ENCODE measurements at regions not wholly inside any gene's neighbourhood (a gene's known extent, or its start where the extent isn't known, plus 50 kb on each side); places are given as distances from the start of the nearest gene placed in this dataset.
"Not testable (repeated sequence)": the region's sequence is repeated elsewhere in the genome, so short reads cannot be mapped to it uniquely, and the experiment has no call there.

GRCh38 chr5:1998348-1998669, 115.6 kb upstream of the IRX4 start:
- no peaks in the 10 kb centered on the region for H3K36me3 Mint-ChIP-seq (ENCODE audit: low read depth)
- H3K4me1 Mint-ChIP-seq (ENCODE audit: low read depth) = no peaks in the 10 kb centered on the region
- no peak overlapping the region for H3K4me3 Mint-ChIP-seq
- H3K9me3 Mint-ChIP-seq = peaks cover 19% of the 10 kb centered on the region
- no peak overlapping the region for H3K27ac Mint-ChIP-seq
- H3K27me3 Mint-ChIP-seq (ENCODE audit: low read depth) = no peaks in the 10 kb centered on the region

- H3K9me3 Mint-ChIP-seq = peaks cover 20% of the 10 kb centered on the region
- no peaks in the 10 kb centered on the region for H3K36me3 Mint-ChIP-seq (ENCODE audit: low read depth)
- no peak overlapping the region for H3K4me3 Mint-ChIP-seq
These were observed 115.1 kb upstream of the IRX4 start for GRCh38 chr5:1997640-1998347.

GRCh38 chr5:1995491-1995890, 112.8 kb upstream of the IRX4 start:
- H3K27me3 Mint-ChIP-seq (ENCODE audit: low read depth) = peaks cover 4% of the 10 kb centered on the region
- H3K36me3 Mint-ChIP-seq (ENCODE audit: low read depth) = no peaks in the 10 kb centered on the region
- peaks cover 23% of the 10 kb centered on the region for H3K9me3 Mint-ChIP-seq
- no peak overlapping the region for H3K27ac Mint-ChIP-seq
- no peaks in the 10 kb centered on the region for H3K4me1 Mint-ChIP-seq (ENCODE audit: low read depth)
- no peak overlapping the region for H3K4me3 Mint-ChIP-seq

More at GRCh38 chr5:1997640-1998347, 115.1 kb upstream of the IRX4 start:
- Mint-ChIP-seq H3K4me1 (ENCODE audit: low read depth) (no peaks in the 10 kb centered on the region), H3K27ac (no peak overlapping the region), H3K27me3 (ENCODE audit: low read depth) (peaks cover under 1% of the 10 kb centered on the region)

- Mint-ChIP-seq H3K9me3 (peaks cover 9% of the 10 kb centered on the region), H3K4me1 (ENCODE audit: low read depth) (no peaks in the 10 kb centered on the region), H3K4me3 (no peak overlapping the region), H3K27me3 (ENCODE audit: low read depth) (peaks cover 3% of the 10 kb centered on the region), H3K27ac (no peak overlapping the region), H3K36me3 (ENCODE audit: low read depth) (no peaks in the 10 kb centered on the region)
These were observed 104.7 kb upstream of the IRX4 start for GRCh38 chr5:1987471-1987870.

- no peaks in the 10 kb centered on the region for H3K36me3 Mint-ChIP-seq (ENCODE audit: low read depth)
- H3K4me3 Mint-ChIP-seq = no peak overlapping the region
- H3K27ac Mint-ChIP-seq = no peak overlapping the region
- H3K4me1 Mint-ChIP-seq (ENCODE audit: low read depth) = no peaks in the 10 kb centered on the region
- H3K27me3 Mint-ChIP-seq (ENCODE audit: low read depth) = peaks cover 3% of the 10 kb centered on the region
- H3K9me3 Mint-ChIP-seq = peaks cover 9% of the 10 kb centered on the region
These were observed 103.1 kb upstream of the IRX4 start for GRCh38 chr5:1985781-1986180.

- no peaks in the 10 kb centered on the region for H3K36me3 Mint-ChIP-seq (ENCODE audit: low read depth)
- H3K4me3 Mint-ChIP-seq = no peak overlapping the region
- no peaks in the 10 kb centered on the region for H3K4me1 Mint-ChIP-seq (ENCODE audit: low read depth)
- H3K9me3 Mint-ChIP-seq = peaks cover 4% of the 10 kb centered on the region
- H3K27ac Mint-ChIP-seq = no peak overlapping the region
- peaks cover 3% of the 10 kb centered on the region for H3K27me3 Mint-ChIP-seq (ENCODE audit: low read depth)
These were observed 101.4 kb upstream of the IRX4 start for GRCh38 chr5:1983919-1984695.

- Mint-ChIP-seq H3K27me3 (ENCODE audit: low read depth) (peaks cover 3% of the 10 kb centered on the region), H3K9me3 (no peaks in the 10 kb centered on the region), H3K4me3 (no peak overlapping the region), H3K27ac (no peak overlapping the region), H3K4me1 (ENCODE audit: low read depth) (no peaks in the 10 kb centered on the region), H3K36me3 (ENCODE audit: low read depth) (no peaks in the 10 kb centered on the region)
These were observed 100.7 kb upstream of the IRX4 start for GRCh38 chr5:1983401-1983800.

- not testable (repeated sequence) for H3K27me3 Mint-ChIP-seq (ENCODE audit: low read depth); H3K27ac Mint-ChIP-seq; H3K4me1 Mint-ChIP-seq (ENCODE audit: low read depth); H3K36me3 Mint-ChIP-seq (ENCODE audit: low read depth); H3K4me3 Mint-ChIP-seq; H3K9me3 Mint-ChIP-seq
These were observed 99.8 kb upstream of the IRX4 start for GRCh38 chr5:1982561-1982960.

- Mint-ChIP-seq H3K9me3 (no peaks in the 10 kb centered on the region), H3K4me1 (ENCODE audit: low read depth) (no peaks in the 10 kb centered on the region)
These were observed 93.4 kb upstream of the IRX4 start for GRCh38 chr5:1975898-1976765.

GRCh38 chr5:1975406-1975715, 92.6 kb upstream of the IRX4 start:
- Mint-ChIP-seq H3K27me3 (ENCODE audit: low read depth) (peaks cover 3% of the 10 kb centered on the region), H3K9me3 (no peaks in the 10 kb centered on the region), H3K36me3 (ENCODE audit: low read depth) (no peaks in the 10 kb centered on the region), H3K4me1 (ENCODE audit: low read depth) (no peaks in the 10 kb centered on the region), H3K27ac (no peak overlapping the region), H3K4me3 (no peak overlapping the region)

More at GRCh38 chr5:1975898-1976765, 93.4 kb upstream of the IRX4 start:
- H3K36me3 Mint-ChIP-seq (ENCODE audit: low read depth) = no peaks in the 10 kb centered on the region
- peaks cover 3% of the 10 kb centered on the region for H3K27me3 Mint-ChIP-seq (ENCODE audit: low read depth)
- H3K4me3 Mint-ChIP-seq = no peak overlapping the region
- H3K27ac Mint-ChIP-seq = no peak overlapping the region

- Mint-ChIP-seq H3K4me3 (no peak overlapping the region), H3K27ac (no peak overlapping the region), H3K27me3 (ENCODE audit: low read depth) (peaks cover 3% of the 10 kb centered on the region), H3K4me1 (ENCODE audit: low read depth) (no peaks in the 10 kb centered on the region), H3K9me3 (no peaks in the 10 kb centered on the region), H3K36me3 (ENCODE audit: low read depth) (no peaks in the 10 kb centered on the region)
These were observed 92.0 kb upstream of the IRX4 start for GRCh38 chr5:1974501-1975405.

- no peak overlapping the region for H3K27ac Mint-ChIP-seq
- no peak overlapping the region for H3K4me3 Mint-ChIP-seq
- H3K27me3 Mint-ChIP-seq (ENCODE audit: low read depth) = peaks cover 3% of the 10 kb centered on the region
- no peaks in the 10 kb centered on the region for H3K4me1 Mint-ChIP-seq (ENCODE audit: low read depth)
- H3K36me3 Mint-ChIP-seq (ENCODE audit: low read depth) = no peaks in the 10 kb centered on the region
- no peaks in the 10 kb centered on the region for H3K9me3 Mint-ChIP-seq
These were observed 91.4 kb upstream of the IRX4 start for GRCh38 chr5:1974081-1974480.

- Mint-ChIP-seq H3K27ac (no peak overlapping the region), H3K4me3 (no peak overlapping the region), H3K4me1 (ENCODE audit: low read depth) (no peaks in the 10 kb centered on the region), H3K27me3 (ENCODE audit: low read depth) (peaks cover 3% of the 10 kb centered on the region), H3K9me3 (no peaks in the 10 kb centered on the region), H3K36me3 (ENCODE audit: low read depth) (no peaks in the 10 kb centered on the region)
These were observed 90.8 kb upstream of the IRX4 start for GRCh38 chr5:1973391-1974013.

- Mint-ChIP-seq H3K4me1 (ENCODE audit: low read depth) (no peaks in the 10 kb centered on the region), H3K4me3 (no peak overlapping the region), H3K36me3 (ENCODE audit: low read depth) (no peaks in the 10 kb centered on the region), H3K9me3 (no peaks in the 10 kb centered on the region), H3K27ac (no peak overlapping the region), H3K27me3 (ENCODE audit: low read depth) (no peaks in the 10 kb centered on the region)
These were observed 89.2 kb upstream of the IRX4 start for GRCh38 chr5:1971944-1972343.

Data from T-helper 1 cell treated with Interleukin-12 subunit alpha and Interleukin-12 subunit beta and Interleukin-4 antibody, amounts not matched to agents 30 μg/mL and 1 μg/mL, for 36 hours (primary cell).